Keratinocyte (primary cell): ENCODE measurements at regions not wholly inside any gene's neighbourhood (a gene's known extent, or its start where the extent isn't known, plus 50 kb on each side); places are given as distances from the start of the nearest gene placed in this dataset.
A peak's percentile ranks its signal among the peaks of the same experiment; 100 is the strongest.

Experiments
- DNase-seq: peaks from one replicate; pipeline ENCODE4 v3.0.0-alpha.2; 2011; ENCODE audit warnings: low read depth, missing footprints, low spot score
- FAIRE-seq: peaks from 2 replicates; lab custom pipeline; 2011; peaks lifted over from hg19 to GRCh38; lab: Jason Lieb, UNC
- H2AFZ ChIP-seq: 2 replicates; pipeline ENCODE4 v1.6.0; 2012; ENCODE audit warnings: low read length, control low read depth, inconsistent platforms; ENCODE audit not compliant: control insufficient read depth
- H3K27ac ChIP-seq: 2 replicates; pipeline ENCODE4 v1.5.1; 2011; ENCODE audit warnings: low read length; ENCODE audit not compliant: control insufficient read depth, insufficient read depth
- H3K27me3 ChIP-seq: 3 replicates; pipeline ENCODE4 v1.6.0; 2011; ENCODE audit warnings: low read length; ENCODE audit not compliant: control insufficient read depth, insufficient read depth; ENCODE audit errors: extremely low read depth
- H3K36me3 ChIP-seq, 2 experiments: 2 replicates in 1 of 2; 3 replicates in 1 of 2; pipeline ENCODE4 v1.5.1; 2011; ENCODE audit warnings: low read length in 2 of 2, mild to moderate bottlenecking in 1 of 2; ENCODE audit not compliant: control insufficient read depth in 2 of 2, insufficient read depth in 2 of 2; ENCODE audit errors: extremely low read depth in 1 of 2
- H3K4me1 ChIP-seq: 3 replicates; pipeline ENCODE4 v1.5.1; 2011; ENCODE audit warnings: low read length; ENCODE audit not compliant: control insufficient read depth, insufficient read depth; ENCODE audit errors: extremely low read depth
- H3K4me2 ChIP-seq: 3 replicates; pipeline ENCODE4 v1.6.0; 2011; ENCODE audit warnings: low read depth, low read length; ENCODE audit not compliant: control insufficient read depth, insufficient read depth; ENCODE audit errors: extremely low read depth
- H3K4me3 ChIP-seq, 3 experiments: fragments of 200-600 bp in 1 of 3; sonication (generic) in 1 of 3; 2 replicates in 2 of 3; 3 replicates in 1 of 3; pipeline ENCODE4 v1.5.1; 2011 to 2016; ENCODE audit warnings: low read length in 3 of 3, mild to moderate bottlenecking in 3 of 3, control low read depth in 2 of 3, inconsistent platforms in 1 of 3, low read depth in 1 of 3, mixed read lengths in 1 of 3, mixed run types in 1 of 3, moderate library complexity in 1 of 3; ENCODE audit not compliant: control insufficient read depth in 2 of 3, insufficient read depth in 2 of 3; ENCODE audit errors: extremely low read depth in 1 of 3
- H3K79me2 ChIP-seq: 2 replicates; pipeline ENCODE4 v1.6.0; 2012; ENCODE audit warnings: low read length; ENCODE audit not compliant: control insufficient read depth, insufficient read depth
- H3K9ac ChIP-seq: 3 replicates; pipeline ENCODE4 v1.6.0; 2011; ENCODE audit warnings: low read length; ENCODE audit not compliant: control insufficient read depth, insufficient read depth; ENCODE audit errors: extremely low read depth
- H3K9me1 ChIP-seq: 3 replicates; pipeline ENCODE4 v1.6.0; 2011; ENCODE audit warnings: low read length; ENCODE audit not compliant: control insufficient read depth, insufficient read depth; ENCODE audit errors: extremely low read depth
- H3K9me3 ChIP-seq: 2 replicates; pipeline ENCODE4 v1.5.1; 2012; ENCODE audit warnings: low read depth, low read length; ENCODE audit not compliant: control insufficient read depth
- H4K20me1 ChIP-seq: 3 replicates; pipeline ENCODE4 v1.6.0; 2011; ENCODE audit warnings: low read length; ENCODE audit not compliant: control insufficient read depth, insufficient read depth; ENCODE audit errors: extremely low read depth
- EZH2 ChIP-seq: IDR thresholded peaks from one replicate; pipeline ENCODE4 v1.6.1; 2012; ENCODE audit warnings: inconsistent platforms, mild to moderate bottlenecking, low read length, moderate library complexity
- dilution Hi-C: fragments of 300-500 bp; cut with MboI; formaldehyde crosslinking; loops from one replicate; pipeline ENCODE4 v1.7.0; 2020; ENCODE audit warnings: low sequenced_read_pairs; ENCODE audit not compliant: extremely low pct_ligation_motif_present
- TF ChIP-seq, protein P1 (sequence below), 3 experiments: IDR thresholded peaks in 1 of 3; conservative IDR thresholded peaks in 1 of 3; optimal IDR thresholded peaks in 1 of 3; 2 replicates in 2 of 3; 3 replicates in 1 of 3; pipeline versions ENCODE3 to v1.5.1; 2011; ENCODE audit warnings: low read length in 3 of 3, mild to moderate bottlenecking in 3 of 3, moderate library complexity in 2 of 3, control low read depth in 1 of 3, inconsistent platforms in 1 of 3; ENCODE audit not compliant: insufficient read depth in 2 of 3; ENCODE audit errors: extremely low read depth in 1 of 3

GRCh38 chr4:177246641-177247584, 62.8 kb upstream of the NEIL3 start:
- no peak for DNase-seq
- H3K4me3 ChIP-seq = no peak overlapping the region
- dilution Hi-C loops = no loop called here
- H2AFZ ChIP-seq = no peak overlapping the region
- H3K9ac ChIP-seq = no peak overlapping the region
- H3K9me3 ChIP-seq = no peaks in the 10 kb centered on the region
- H3K4me2 ChIP-seq = no peak overlapping the region
- H3K27ac ChIP-seq = no peak overlapping the region
- no peak for TF ChIP-seq EZH2
- TF ChIP-seq, protein P1, sequence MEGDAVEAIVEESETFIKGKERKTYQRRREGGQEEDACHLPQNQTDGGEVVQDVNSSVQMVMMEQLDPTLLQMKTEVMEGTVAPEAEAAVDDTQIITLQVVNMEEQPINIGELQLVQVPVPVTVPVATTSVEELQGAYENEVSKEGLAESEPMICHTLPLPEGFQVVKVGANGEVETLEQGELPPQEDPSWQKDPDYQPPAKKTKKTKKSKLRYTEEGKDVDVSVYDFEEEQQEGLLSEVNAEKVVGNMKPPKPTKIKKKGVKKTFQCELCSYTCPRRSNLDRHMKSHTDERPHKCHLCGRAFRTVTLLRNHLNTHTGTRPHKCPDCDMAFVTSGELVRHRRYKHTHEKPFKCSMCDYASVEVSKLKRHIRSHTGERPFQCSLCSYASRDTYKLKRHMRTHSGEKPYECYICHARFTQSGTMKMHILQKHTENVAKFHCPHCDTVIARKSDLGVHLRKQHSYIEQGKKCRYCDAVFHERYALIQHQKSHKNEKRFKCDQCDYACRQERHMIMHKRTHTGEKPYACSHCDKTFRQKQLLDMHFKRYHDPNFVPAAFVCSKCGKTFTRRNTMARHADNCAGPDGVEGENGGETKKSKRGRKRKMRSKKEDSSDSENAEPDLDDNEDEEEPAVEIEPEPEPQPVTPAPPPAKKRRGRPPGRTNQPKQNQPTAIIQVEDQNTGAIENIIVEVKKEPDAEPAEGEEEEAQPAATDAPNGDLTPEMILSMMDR (optimal IDR thresholded peaks at IDR 0.05 in 1 of 3, IDR thresholded peaks at IDR 0.05 in 1 of 3, conservative IDR thresholded peaks at IDR 0.05 in 1 of 3; ENCODE audit: extremely low read depth in 1 of 3, insufficient read depth in 2 of 3, low read length in 3 of 3) = no peak
- no peaks in the 10 kb centered on the region for H4K20me1 ChIP-seq
- FAIRE-seq = no peak
- no peaks in the 10 kb centered on the region for H3K27me3 ChIP-seq
- H3K4me1 ChIP-seq = no peaks in the 10 kb centered on the region
- no peaks in the 10 kb centered on the region for H3K9me1 ChIP-seq
- no peaks in the 10 kb centered on the region for H3K79me2 ChIP-seq
- no peaks in the 10 kb centered on the region for H3K36me3 ChIP-seq

DNA sequence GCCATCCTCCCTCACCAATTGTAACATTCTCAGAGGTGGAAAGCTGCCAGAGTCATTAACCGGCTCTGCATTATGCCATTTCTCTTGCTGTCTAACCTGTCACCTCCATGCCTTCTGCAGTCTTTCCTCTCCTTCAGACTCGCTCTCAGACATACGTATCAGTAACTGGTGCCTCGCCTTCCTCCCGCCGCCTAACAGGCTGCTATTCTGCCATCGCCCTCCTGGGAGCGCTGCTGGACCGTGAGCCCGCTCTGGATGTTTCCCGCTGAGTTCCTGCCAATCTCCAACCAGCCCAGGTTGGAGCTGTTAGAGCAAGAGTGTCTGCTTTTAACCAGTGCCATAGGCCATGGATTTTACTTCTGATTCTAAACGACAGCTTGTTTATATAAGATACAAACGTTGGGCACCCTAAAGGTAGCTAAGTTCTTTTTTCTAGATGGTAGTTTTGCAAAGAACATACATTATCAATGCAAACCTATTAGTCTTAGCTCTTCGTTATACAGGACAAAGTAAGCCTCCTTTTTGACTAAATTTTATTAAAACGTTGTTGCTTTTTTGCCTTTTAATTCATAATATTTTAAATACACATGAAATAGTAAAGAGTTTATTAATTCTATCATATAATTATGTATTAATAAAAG, 59.5 kb upstream of the NEIL3 start:
- peak; percentile 81 for FAIRE-seq
- Histone ChIP-seq H3K79me2 (no peaks in the 10 kb centered on the region), H3K9me3 (no peaks in the 10 kb centered on the region), H3K36me3 (no peaks in the 10 kb centered on the region), H3K4me2 (peak overlapping the region; percentile 81), H3K4me1 (no peaks in the 10 kb centered on the region), H3K27ac (no peak overlapping the region), H3K9ac (no peak overlapping the region), H4K20me1 (no peaks in the 10 kb centered on the region), H3K9me1 (no peaks in the 10 kb centered on the region), H3K27me3 (no peaks in the 10 kb centered on the region), H3K4me3 (no peak overlapping the region), H2AFZ (peak overlapping the region; percentile 85)
- DNase-seq = peak; percentile 11
- TF ChIP-seq EZH2 = no peak
- TF ChIP-seq, protein P1 (optimal IDR thresholded peaks at IDR 0.05 in 1 of 3, IDR thresholded peaks at IDR 0.05 in 1 of 3, conservative IDR thresholded peaks at IDR 0.05 in 1 of 3; ENCODE audit: extremely low read depth in 1 of 3, insufficient read depth in 2 of 3, low read length in 3 of 3) = peak; percentile 99 to 100 (median 100)
- dilution Hi-C loops = no loop called here
